HuH-7 (cell line): ENCODE measurements at regions not wholly inside any gene's neighbourhood (a gene's known extent, or its start where the extent isn't known, plus 50 kb on each side); places are given as distances from the start of the nearest gene placed in this dataset.

ENCODE experiments used
- DNase-seq: peaks from one replicate; pipeline ENCODE4 v3.0.0; 2011; ENCODE audit warnings: low spot score

DNA sequence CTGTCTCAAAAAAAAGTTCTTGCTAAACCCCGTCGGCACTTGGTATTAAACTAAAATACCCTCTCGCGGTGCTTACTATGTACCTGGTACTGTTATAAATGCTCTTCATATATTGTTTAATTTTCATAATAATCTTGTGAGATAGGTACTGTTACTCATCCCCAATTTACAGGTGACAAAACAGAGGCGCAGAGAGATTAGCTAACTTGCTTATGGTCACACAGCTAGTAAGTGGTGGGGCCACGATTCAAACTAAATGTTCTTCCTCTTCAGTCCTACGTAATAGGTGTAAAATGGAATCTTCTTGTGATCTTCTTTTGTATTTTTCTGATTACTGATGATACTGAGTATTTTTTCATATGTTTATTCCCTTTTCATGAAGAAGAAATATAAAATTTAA, 51.3 kb downstream of the TET3 start:
- no peak for DNase-seq

DNA sequence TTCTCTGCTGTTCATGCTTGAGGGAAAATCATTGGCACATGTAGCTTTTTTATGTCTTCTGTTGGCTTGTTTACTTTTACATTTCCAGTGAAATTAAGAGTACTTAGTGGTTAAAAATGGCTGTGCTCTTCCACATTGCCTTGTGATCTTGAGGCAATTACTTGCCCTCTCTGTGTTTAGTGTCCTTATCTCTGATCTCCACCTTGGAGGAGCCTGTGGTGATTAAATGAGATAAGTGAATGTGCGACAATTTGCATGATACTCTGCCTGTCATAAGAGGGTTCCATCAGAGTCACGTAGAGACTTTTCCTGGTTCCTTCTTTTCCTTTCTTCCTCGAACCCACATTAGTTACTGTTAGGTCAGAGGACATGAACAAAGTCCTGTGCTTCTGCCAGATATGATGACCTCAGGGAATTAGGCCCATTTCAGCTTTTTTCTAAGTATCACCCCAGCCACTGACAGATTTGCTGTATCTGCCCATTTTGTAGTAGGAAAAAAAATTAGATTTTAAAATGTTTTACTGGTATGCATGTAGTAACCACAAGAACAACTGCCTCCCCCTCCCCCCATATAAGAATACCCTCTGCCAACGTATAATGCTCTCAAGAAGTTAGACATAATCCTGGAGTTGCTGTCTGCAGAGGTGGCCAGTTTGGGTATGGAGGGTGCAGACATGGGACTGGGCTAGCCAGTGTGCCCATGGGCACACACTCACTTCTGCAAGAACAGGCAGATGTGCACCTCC, 51.9 kb downstream of the TET3 start:
- DNase-seq = no peak

DNA sequence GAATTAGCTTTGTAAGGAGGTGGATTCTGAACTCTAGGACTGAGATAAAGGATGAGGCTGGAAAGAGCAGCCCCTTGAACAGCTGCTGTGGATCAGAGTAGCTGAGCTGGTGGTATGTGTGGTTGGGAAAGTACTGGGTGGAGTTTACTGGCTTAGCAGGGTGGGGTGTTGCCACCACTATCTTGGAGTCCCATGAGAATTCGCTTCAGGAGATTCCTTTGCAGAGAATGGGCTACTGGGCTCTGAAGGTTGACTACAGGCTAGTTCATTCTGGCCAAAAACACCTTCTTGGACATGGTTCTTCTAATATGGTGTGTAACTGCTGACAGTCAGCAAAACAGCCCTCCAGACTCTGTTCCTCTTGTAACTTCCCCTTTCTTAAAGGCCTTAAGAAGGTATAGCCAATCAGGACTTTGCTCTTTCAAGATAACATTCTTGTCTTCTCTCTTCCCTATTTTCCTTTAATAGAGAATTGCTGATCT, 52.7 kb downstream of the TET3 start:
- DNase-seq = no peak

DNA sequence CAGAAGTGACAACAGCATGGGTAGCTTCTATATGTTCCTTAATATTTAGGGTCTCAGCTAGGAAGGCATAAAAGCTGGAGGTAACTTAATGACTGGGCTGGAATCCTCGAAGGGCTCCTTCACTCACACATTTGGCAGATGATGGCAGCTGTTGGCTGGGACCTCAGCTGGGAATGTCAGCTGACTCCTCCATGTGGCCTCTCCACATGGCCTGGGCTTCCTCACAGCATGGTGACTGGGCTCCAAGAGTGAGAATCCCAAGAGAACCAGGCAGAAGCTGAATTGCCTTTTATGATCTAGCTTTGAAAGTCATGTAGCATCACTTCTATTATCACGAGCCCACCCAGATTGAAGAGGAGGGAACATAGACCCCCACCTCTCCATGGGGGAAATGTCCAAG, 54.9 kb downstream of the TET3 start:
- no peak for DNase-seq

DNA sequence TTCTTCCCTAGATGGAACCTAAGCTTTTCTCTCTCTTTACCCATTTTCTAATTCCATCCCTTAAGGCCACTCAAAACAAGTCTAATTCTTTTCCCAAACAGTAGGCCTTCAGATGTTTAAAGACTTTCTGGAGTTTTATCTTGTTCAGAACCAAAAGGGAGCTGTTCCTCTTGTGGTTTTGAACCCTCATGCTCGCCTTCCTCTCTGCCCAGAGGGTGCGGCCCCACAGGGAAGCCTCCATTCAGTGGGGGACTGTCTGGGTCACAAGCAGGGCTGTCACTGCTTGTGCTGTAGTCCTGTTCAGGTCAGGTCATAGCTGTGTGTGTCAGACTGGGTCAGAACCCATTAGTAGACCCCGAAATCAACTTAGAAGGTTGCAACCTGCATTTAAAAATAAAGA, 56.5 kb downstream of the TET3 start:
- no peak for DNase-seq

DNA sequence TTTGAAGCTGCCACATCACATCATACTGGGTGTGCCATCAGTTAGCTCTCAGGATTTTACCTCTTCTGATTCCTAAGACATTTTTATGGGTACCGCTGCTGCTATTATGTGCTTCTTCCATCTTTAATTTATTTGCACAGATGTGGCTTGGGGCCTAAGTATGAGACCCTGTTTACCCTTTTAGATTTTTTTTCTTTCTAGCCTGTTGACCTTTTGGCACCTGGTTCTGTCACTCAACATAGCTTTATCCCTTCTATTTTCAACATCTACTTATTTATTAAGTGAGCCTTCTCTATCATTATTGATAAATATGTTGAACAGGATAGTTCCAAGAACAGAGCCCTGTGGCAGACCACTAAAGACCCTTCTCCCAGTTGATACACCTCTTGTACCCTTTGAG, 57.0 kb downstream of the TET3 start:
- no peak for DNase-seq

DNA sequence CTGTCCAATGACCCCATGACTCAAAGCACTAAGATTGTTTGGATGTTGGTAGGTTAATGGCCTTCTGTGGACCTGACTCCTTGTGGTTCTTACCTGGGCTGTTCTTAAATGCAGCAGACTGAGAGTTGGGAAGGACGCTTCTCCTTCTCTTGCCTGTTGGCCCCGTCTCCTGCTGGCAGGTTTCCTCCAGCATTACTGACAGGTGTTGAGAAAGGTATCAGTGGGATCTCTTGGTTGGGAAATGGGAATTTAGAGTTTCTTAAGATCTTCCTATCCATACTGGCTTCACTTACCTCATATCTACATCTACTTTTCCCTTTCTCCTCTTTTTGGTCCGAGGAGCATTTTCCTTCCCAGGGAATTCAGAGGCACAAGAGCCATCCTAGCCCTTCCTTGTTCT, 57.9 kb downstream of the TET3 start:
- no peak for DNase-seq

DNA sequence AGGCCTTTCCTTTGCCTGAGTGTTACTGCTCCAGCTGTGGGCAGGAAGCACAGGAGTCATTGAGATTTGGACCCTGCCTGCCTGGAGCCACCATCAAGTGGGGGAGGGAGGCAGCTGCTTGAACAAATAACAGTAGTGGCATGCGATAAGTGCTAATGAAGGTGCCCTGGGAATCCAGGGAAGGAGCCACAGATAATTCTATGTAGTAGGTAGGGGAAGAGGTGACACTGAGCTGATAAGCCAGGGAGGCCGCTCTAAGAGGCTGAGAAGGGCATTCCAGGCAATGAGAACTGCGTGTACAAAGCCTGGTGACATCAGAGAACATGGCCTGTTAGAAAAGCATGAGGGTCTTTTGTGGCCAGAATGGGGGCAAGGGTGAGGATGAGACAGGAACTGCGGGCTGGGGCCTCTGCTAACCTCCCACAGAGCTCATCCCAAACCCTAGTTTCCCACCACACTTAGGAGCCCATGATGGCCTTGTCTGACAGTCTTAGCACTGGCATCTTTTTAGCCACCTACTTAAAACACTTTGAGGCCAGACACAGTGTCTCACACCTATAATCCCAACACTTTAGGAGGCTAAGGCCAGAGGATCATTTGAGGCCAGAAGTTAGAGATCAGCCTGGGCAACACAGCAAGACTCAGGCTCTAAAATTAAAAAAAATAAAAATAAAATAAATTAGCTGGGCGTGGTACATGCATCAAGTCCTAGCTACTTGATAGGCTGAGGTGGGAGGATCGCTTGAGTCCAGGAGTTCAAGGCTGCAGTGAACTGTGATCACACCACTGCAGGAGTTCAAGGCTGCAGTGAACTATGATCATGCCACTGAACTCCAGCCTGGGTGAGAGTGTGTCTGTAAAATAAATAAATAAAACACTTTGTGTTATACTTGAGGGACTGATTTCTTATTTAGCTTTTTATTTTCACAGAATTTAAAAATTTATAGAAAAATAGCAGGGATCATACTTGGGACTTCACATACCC, 58.9 kb downstream of the TET3 start:
- DNase-seq = peak; percentile 28

DNA sequence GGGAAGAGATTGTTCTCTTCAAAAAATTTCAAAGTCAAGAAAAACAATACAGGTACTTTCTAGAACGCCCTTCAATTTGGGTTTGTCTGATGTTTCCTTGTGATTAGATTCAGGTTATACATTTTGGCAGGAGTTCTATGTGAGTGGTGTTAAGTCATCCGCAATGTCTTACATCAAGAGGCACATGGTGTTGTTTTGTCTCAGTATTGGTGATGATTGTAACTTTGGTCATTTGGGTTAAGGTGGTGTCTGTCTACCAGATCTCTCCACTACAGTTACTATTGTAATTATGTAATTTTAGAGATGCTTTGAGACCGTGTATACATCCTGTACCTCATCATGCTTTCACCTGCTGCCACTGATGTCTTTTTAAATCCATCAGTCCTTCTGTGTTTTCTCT, 60.3 kb downstream of the TET3 start:
- DNase-seq = no peak

DNA sequence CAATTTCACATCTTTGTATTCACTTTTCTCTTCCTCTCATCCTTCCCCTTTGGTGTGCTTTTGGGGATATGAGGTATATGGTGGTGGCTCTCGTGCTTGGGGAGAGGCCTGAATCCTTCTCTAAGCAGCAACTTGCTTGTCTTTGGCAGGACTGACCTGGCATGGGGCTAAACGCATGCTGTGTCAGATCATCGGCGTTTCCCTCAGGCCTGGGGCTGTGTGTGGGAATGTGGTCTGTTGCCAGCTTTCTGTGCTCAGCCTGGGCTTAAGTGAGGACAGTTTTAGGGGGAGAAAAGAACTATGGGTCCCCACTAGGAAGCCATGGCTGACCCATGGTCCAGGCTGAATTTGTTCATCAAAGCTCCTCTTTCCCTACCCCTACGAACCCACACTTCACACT, 60.7 kb downstream of the TET3 start:
- no peak for DNase-seq

DNA sequence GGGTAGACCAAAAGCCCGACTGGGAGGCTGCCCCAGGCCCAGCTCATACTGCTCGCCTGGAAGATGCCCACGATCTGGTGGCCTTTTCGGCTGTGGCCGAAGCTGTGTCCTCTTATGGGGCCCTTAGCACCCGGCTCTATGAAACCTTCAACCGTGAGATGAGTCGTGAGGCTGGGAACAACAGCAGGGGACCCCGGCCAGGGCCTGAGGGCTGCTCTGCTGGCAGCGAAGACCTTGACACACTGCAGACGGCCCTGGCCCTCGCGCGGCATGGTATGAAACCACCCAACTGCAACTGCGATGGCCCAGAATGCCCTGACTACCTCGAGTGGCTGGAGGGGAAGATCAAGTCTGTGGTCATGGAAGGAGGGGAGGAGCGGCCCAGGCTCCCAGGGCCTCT, 61.7 kb downstream of the TET3 start:
- no peak for DNase-seq

DNA sequence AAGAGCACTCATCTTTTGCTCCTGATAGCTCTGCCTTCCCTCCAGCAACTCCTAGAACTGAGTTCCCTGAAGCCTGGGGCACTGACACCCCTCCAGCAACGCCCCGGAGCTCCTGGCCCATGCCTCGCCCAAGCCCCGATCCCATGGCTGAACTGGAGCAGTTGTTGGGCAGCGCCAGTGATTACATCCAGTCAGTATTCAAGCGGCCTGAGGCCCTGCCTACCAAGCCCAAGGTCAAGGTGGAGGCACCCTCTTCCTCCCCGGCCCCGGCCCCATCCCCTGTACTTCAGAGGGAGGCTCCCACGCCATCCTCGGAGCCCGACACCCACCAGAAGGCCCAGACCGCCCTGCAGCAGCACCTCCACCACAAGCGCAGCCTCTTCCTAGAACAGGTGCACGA, 62.4 kb downstream of the TET3 start:
- DNase-seq = no peak

DNA sequence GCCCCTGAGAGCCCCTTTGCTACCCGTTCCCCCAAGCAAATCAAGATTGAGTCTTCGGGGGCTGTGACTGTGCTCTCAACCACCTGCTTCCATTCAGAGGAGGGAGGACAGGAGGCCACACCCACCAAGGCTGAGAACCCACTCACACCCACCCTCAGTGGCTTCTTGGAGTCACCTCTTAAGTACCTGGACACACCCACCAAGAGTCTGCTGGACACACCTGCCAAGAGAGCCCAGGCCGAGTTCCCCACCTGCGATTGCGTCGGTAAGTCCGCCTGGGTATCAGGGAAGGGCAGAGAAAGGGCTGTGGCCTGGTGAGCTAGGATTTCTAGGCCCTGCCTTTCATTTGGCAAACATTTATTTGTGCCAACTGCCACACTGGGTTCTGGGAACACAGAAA, 63.4 kb downstream of the TET3 start:
- DNase-seq = no peak

DNA sequence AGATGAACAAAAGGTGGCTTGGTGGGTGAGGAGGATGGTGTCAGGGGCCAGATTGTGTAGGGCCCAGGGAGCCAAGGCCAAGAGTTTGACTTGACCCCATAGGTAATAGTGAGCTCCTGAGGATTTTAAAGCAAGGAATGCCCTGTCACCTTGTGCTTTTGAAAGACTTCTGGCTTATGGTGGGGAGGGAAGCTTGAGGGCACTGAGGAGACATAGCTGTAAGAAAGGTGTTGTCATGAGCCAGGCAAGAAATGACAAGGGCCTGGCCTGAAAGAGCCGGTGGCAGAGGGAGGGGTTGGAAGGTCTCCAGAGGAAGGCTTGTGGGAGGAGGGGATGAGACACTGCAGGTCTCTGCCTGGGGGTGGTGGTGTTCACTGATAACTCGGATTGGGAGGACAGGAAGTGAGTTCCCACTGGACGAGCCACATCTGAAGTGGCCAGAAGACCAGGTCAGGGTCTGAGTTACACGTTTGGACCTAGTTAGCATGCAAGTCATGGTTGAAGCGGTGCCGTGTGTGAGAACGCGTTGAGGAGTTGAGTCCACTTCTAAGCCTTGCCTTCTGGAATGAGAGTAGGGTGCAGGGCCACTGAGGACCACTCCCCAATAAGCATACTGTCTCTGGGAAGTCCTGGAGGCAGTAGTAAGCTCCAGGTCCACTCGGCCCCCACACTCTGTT, 64.3 kb downstream of the TET3 start:
- no peak for DNase-seq

DNA sequence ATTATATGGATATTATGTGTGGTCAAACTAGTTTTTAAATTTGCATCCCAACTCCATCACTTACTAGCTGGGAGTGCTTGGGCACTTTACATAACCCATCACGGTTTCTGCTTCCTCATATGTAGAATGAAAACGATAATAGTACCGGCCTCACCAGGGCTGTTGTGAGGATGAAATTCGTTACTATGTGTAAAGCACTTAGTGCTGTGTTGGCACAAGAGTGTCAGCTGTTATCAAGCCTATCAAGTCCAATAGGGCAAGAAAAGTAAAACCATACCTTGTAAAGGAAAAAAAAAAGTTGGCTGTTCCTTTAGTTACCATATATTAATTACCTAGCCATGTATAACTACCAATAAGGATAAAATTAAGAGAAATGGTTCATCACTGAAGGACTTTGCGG, 65.4 kb downstream of the TET3 start:
- no peak for DNase-seq

DNA sequence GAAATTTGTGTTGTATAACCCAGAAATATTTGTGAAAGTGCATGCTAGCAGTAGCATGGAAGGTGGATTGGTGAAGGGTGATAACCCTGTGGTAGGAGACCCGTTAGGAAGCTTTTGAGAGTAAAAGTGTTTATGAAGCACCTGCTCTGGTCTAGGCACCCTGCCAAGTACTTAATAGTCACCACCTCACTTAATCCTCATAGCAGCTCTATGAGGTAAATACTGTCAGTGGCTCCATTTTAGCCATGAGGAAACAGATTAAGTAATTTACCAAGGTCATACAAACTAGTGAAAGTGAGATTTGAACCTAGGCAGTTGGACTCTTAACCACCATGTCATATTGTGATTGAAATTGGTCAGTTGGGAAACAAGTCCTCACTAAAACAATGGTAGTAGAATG, 66.8 kb downstream of the TET3 start:
- DNase-seq = no peak

DNA sequence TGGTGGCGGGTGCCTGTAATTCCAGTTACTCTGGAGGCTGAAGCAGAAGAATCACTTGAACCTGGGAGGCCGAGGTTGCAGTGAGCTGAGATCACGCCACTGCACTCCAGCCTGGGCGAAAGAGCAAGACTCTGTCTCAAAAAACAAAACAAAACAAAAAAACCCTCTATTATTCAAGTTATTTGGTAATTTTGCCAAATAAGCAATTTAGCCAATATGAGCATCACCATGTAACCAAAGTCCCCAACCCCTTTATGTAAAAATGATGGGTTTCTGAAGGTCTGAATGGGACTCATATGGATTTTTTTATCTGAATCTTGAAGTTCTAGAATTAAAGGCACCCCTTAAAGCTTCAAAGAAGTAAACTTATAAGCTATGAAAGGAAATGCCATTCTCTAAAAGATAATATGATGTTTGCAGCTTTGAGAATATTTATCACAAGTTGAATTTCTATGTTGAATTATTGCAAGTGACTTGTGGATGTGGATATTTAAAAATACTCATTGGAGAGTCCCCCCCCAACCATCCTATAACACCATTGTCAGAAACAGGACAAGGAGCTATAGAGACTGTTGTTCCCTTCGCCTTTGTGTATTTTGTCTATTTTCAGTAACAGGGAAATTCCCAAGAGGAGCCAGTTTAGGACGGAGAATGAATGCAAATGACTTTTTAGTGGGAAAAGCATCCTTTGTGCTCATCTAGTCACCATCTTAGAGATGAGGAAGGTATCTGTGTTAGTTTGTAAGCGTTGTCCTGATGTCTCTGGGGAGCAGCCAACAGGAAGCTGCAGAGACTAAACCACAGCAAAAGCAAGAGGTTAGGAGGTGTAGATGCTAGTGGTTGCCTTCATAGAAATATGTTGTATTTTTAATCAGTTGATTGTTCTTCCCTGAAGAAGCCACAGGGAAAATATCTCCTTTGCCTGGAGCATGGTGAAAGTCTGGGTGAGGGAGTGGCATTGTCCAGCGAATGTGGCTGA, 68.3 kb downstream of the TET3 start:
- no peak for DNase-seq

DNA sequence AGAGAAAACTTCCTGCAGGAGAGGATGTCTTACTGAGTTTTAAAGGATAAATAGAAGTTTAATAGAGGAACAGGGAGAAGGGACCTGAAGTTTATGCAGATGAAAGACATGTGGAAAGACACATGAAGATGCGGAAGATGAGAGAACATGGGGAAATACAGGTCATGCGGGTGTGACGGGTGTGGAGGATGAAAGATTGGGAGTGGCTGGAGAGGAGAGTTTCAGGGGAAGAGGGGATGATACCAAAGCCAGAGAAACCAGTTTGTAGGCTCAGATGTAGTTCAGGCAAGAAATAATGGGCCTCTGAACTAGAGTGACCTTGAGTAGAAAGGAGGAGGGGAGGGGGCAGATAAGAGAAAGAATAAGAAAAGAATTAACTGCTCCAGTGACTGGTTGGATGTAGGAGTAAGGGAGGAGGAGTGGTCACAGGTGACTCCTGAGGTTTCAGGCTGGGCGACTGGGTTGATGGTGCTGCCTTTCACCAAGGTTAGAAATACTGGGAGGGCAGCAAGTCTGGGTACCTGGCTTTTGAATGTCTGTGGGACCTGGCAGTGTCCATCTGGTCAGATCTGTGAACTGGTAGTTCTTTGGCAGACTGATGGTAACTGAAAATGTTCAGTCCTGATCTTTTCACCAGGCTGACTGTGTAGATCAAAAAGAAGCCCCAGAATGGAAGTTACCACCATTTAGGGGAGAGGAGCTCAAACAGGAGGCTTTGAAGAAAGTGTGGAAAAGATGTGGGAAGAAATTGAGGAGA, 69.4 kb downstream of the TET3 start:
- DNase-seq = no peak

DNA sequence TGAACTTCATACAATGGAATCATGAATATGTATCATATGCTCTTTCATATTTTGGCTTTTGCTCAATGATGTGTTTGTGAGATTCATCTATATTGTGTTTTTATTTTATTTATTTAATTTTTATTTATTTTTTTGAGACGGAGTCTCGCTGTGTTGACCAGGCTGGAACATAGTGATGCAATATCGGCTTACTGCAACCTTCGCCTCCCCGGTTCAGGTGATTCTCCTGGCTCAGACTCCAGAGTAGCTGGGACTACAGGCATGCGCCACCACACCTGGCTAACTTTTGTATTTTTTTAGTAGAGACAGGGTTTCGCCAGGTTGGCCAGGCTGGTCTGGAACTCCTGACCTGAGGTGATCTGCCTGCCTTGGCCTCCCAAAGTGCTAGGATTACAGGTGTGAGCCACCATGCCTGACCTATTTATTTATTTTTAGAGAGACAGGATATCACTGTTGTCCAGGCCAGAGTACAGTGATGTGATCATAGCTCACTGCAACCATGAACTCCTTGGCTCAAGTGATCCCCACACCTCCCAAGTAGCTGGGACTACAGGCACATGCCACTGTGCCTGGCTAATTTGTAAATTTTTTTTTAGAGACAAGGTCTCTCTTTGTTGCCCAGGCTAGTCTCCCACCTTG, 74.5 kb downstream of the TET3 start:
- DNase-seq = no peak

DNA sequence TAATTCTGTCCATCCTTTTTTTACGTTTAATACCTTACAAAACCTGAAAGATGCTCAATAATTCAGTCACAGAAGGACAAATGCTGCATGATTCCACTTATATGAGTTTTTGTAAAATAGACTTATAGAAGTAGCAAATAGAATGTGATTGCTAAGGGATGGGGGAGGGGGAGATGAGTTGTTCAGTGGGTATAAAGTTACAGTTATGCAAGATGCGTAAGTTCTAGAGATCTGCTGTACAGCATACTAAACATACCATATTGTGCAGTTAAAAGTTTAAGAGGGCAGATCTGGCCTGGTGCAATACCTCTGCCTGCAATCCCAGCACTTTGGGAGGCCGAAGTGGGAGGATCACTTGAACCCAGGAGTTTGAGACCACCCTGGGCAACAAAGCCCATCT, 78.8 kb downstream of the TET3 start:
- no peak for DNase-seq
